MV-4-11 (cell line): ENCODE measurements at regions not wholly inside any gene's neighbourhood (a gene's known extent, or its start where the extent isn't known, plus 50 kb on each side); places are given as distances from the start of the nearest gene placed in this dataset.
"Not testable (repeated sequence)": the region's sequence is repeated elsewhere in the genome, so short reads cannot be mapped to it uniquely, and the experiment has no call there.

ENCODE experiments used
- DNase-seq: peaks from one replicate; lab custom pipeline; 2025; lab: John Stamatoyannopoulos, UW

- DNase-seq, result no peak
Observed at GRCh38 chr10:30531751-30532530, 97.6 kb downstream of the LYZL2 start.

GRCh38 chr10:30529373-30529998, 95.5 kb downstream of the MAP3K8 start:
- peak; percentile 99 for DNase-seq

- DNase-seq, result no peak
Observed at GRCh38 chr10:30528429-30528786, 94.4 kb downstream of the MAP3K8 start.

GRCh38 chr10:30527623-30528428, 93.8 kb downstream of the MAP3K8 start:
- DNase-seq, result peak; percentile 23

GRCh38 chr10:30522661-30523078, 88.7 kb downstream of the MAP3K8 start:
- not testable (repeated sequence) for DNase-seq

- no peak for DNase-seq
Observed at GRCh38 chr10:30518907-30519306, 84.9 kb downstream of the MAP3K8 start.
